CD4-positive, alpha-beta T cell (primary cell): ENCODE measurements at regions not wholly inside any gene's neighbourhood (a gene's known extent, or its start where the extent isn't known, plus 50 kb on each side); places are given as distances from the start of the nearest gene placed in this dataset.

Source experiments
- ATAC-seq: fragments of 200-7000 bp; cut with Tn5 transposase; one replicate; pipeline ENCODE4 v1.10.0; 2022; ENCODE audit warnings: mild to moderate bottlenecking; ENCODE audit not compliant: poor library complexity
- CTCF ChIA-PET: fragments of 350-600 bp; sonication (Branson Sonifier 250); formaldehyde crosslinking; loops from one replicate; lab custom pipeline; 2021; ENCODE audit warnings: antibody characterized with exemption, inconsistent platforms; lab: Charles Lee
- POLR2A ChIA-PET: fragments of 350-600 bp; sonication (Branson Sonifier 250); formaldehyde crosslinking; loops from one replicate; lab custom pipeline; 2021; ENCODE audit warnings: antibody characterized with exemption, inconsistent platforms; lab: Charles Lee
- DNase-seq, 14 experiments: peaks; one replicate each; pipeline ENCODE4 v3.0.0-alpha.2; 2013 to 2020; ENCODE audit warnings: mixed read lengths in 2 of 14
- H3K27ac ChIP-seq, 2 donors: one replicate each; pipeline versions ENCODE4 v1.5.1 to v1.7.0; 2013; ENCODE audit warnings: low read length in 2 of 2, low read depth in 1 of 2, mild to moderate bottlenecking in 1 of 2
- H3K27me3 ChIP-seq, 2 experiments: 1 replicate in 1 of 2; 2 replicates in 1 of 2; pipeline versions ENCODE4 v1.6.1 to v1.7.0; 2013; ENCODE audit warnings: low read length in 2 of 2, control low read depth in 1 of 2, mild to moderate bottlenecking in 1 of 2, moderate library complexity in 1 of 2; ENCODE audit not compliant: insufficient read depth in 2 of 2, control insufficient read depth in 1 of 2
- H3K36me3 ChIP-seq: one replicate; pipeline ENCODE4 v1.6.1; 2013; ENCODE audit warnings: low read length, control low read depth; ENCODE audit not compliant: insufficient read depth
- H3K4me1 ChIP-seq: one replicate; pipeline ENCODE4 v1.6.1; 2013; ENCODE audit warnings: low read length, control low read depth; ENCODE audit not compliant: insufficient read depth
- H3K4me3 ChIP-seq: one replicate; pipeline ENCODE4 v1.5.1; 2013; ENCODE audit warnings: mild to moderate bottlenecking, low read length, moderate library complexity
- H3K9me3 ChIP-seq, 2 experiments: 1 replicate in 1 of 2; 2 replicates in 1 of 2; pipeline versions ENCODE4 v1.6.1 to v1.7.0; 2013; ENCODE audit warnings: low read length in 2 of 2, mild to moderate bottlenecking in 2 of 2, control low read depth in 1 of 2, moderate library complexity in 1 of 2; ENCODE audit not compliant: control insufficient read depth in 1 of 2, insufficient read depth in 1 of 2
- H3K27ac Mint-ChIP-seq: one replicate; pipeline ENCODE4 v1.8.0; 2020; ENCODE audit warnings: mixed read lengths
- H3K27me3 Mint-ChIP-seq: one replicate; pipeline ENCODE4 v1.8.0; 2021; ENCODE audit warnings: mixed read lengths
- H3K36me3 Mint-ChIP-seq: one replicate; pipeline ENCODE4 v1.8.0; 2021; ENCODE audit warnings: low read depth, mixed read lengths
- H3K4me1 Mint-ChIP-seq: one replicate; pipeline ENCODE4 v1.8.0; 2021; ENCODE audit warnings: low read depth, mixed read lengths
- H3K4me3 Mint-ChIP-seq: one replicate; pipeline ENCODE4 v1.8.0; 2020; ENCODE audit warnings: mild to moderate bottlenecking, mixed read lengths
- H3K9me3 Mint-ChIP-seq: one replicate; pipeline ENCODE4 v1.8.0; 2020; ENCODE audit warnings: mixed read lengths
- intact Hi-C, 2 experiments: fragments of 100-400 bp; cut with DNase I in 1 of 2; cut with micrococcal nuclease in 1 of 2; formaldehyde crosslinking; loops; one replicate each; pipeline versions ENCODE4 v1.15.1 to v1.9.0; 2023 to 2025; cut with DNase I, micrococcal nuclease
- TF ChIP-seq, protein P1 (sequence below): fragments of 200-600 bp; IDR thresholded peaks from one replicate; pipeline ENCODE4 v1.8.0; 2022; ENCODE audit warnings: antibody characterized with exemption, mild to moderate bottlenecking

DNA sequence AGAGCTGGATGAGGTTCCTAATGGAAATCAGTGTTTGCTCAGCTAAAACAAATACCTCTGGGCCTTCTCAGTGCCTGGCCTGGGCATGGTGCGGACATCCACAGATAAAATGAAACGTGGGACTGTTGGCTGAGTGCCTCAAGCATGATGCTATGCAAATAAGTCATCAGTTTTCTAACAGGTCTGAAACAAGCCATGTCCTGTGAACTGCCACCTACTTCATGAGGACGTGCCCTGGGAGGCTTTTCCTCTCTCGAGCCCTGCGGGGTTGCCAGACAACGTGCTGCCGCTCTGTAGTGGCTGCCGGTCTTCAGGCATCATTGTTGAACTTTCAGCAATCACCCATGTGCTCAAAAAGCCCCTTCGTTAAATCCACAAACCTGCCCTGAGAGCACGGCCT lies 240.4 kb upstream of the IRX2 start:
- CTCF ChIA-PET, result no interaction called here
- H3K27me3 ChIP-seq, result no peaks in the 10 kb centered on the region
- Mint-ChIP-seq H3K36me3 (no peaks in the 10 kb centered on the region), H3K4me3 (no peak overlapping the region), H3K27me3 (no peaks in the 10 kb centered on the region), H3K4me1 (no peaks in the 10 kb centered on the region), H3K27ac (no peak overlapping the region), H3K9me3 (peaks cover 2% of the 10 kb centered on the region)
- H3K9me3 ChIP-seq, result peaks cover 0 to 30% of the 10 kb centered on the region in 2 experiments
- TF ChIP-seq, protein P1, sequence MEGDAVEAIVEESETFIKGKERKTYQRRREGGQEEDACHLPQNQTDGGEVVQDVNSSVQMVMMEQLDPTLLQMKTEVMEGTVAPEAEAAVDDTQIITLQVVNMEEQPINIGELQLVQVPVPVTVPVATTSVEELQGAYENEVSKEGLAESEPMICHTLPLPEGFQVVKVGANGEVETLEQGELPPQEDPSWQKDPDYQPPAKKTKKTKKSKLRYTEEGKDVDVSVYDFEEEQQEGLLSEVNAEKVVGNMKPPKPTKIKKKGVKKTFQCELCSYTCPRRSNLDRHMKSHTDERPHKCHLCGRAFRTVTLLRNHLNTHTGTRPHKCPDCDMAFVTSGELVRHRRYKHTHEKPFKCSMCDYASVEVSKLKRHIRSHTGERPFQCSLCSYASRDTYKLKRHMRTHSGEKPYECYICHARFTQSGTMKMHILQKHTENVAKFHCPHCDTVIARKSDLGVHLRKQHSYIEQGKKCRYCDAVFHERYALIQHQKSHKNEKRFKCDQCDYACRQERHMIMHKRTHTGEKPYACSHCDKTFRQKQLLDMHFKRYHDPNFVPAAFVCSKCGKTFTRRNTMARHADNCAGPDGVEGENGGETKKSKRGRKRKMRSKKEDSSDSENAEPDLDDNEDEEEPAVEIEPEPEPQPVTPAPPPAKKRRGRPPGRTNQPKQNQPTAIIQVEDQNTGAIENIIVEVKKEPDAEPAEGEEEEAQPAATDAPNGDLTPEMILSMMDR, result no peak
- H3K4me3 ChIP-seq, result no peak overlapping the region
- no peaks in the 10 kb centered on the region for H3K36me3 ChIP-seq
- DNase-seq, result no peak
- POLR2A ChIA-PET, result no interaction called here
- no peak for ATAC-seq
- no peak overlapping the region for H3K27ac ChIP-seq
- no peaks in the 10 kb centered on the region for H3K4me1 ChIP-seq
- intact Hi-C loops, result no loop called here

DNA sequence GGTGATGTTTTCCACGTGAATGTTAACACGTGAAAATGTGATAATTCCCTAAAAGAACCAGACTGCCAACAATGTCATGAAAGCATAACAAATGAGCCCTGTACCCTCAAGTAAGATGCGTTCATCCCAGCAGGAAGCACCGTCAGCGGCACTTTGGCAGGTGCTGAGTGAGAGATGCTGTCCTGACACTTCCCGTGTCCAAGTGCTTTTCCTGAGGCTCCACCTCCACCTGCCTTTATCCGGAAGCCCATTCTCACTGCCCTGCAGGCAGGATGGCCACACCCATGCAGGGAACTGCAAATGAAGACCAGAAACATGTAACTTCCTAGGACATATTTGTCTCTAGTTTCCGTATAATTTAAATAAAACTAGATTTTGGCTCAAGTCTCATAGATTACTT lies 238.0 kb upstream of the IRX2 start:
- H3K27me3 Mint-ChIP-seq, result no peaks in the 10 kb centered on the region
- no peak overlapping the region for H3K27ac Mint-ChIP-seq
- no peak overlapping the region for H3K27ac ChIP-seq
- DNase-seq (no peak), ATAC-seq (no peak)
- no peaks in the 10 kb centered on the region for H3K4me1 Mint-ChIP-seq
- H3K36me3 ChIP-seq, result no peaks in the 10 kb centered on the region
- intact Hi-C loops, result no loop called here
- H3K4me3 Mint-ChIP-seq, result no peak overlapping the region
- peaks cover 7% of the 10 kb centered on the region for H3K9me3 Mint-ChIP-seq
- no peaks in the 10 kb centered on the region for H3K36me3 Mint-ChIP-seq
- TF ChIP-seq, protein P1, result no peak
- H3K4me1 ChIP-seq, result no peaks in the 10 kb centered on the region
- H3K9me3 ChIP-seq, result peaks cover 0 to 15% of the 10 kb centered on the region in 2 experiments
- H3K27me3 ChIP-seq, result no peaks in the 10 kb centered on the region
- POLR2A ChIA-PET, result no interaction called here
- no peak overlapping the region for H3K4me3 ChIP-seq
- CTCF ChIA-PET, result no interaction called here

- Histone ChIP-seq H3K27me3 (no peaks in the 10 kb centered on the region), H3K4me1 (no peaks in the 10 kb centered on the region), H3K36me3 (no peaks in the 10 kb centered on the region), H3K27ac (no peak overlapping the region), H3K4me3 (no peak overlapping the region), H3K9me3 (peaks cover 0 to 24% of the 10 kb centered on the region in 2 experiments)
- no peaks in the 10 kb centered on the region for H3K4me1 Mint-ChIP-seq
- ChIA-PET POLR2A (no interaction called here), CTCF (no interaction called here)
- DNase-seq (no peak), ATAC-seq (no peak)
- H3K27ac Mint-ChIP-seq, result no peak overlapping the region
- H3K4me3 Mint-ChIP-seq, result no peak overlapping the region
- TF ChIP-seq, protein P1, result no peak
- H3K36me3 Mint-ChIP-seq, result no peaks in the 10 kb centered on the region
- intact Hi-C loops, result no loop called here
- peaks cover 7% of the 10 kb centered on the region for H3K9me3 Mint-ChIP-seq
- no peaks in the 10 kb centered on the region for H3K27me3 Mint-ChIP-seq
Observed at GRCh38 chr5:2986301-2986700, 234.8 kb upstream of the IRX2 start.
